ENCODE measurements at regions not wholly inside any gene's neighbourhood (a gene's known extent, or its start where the extent isn't known, plus 50 kb on each side); places are given as distances from the start of the nearest gene placed in this dataset.

DNA sequence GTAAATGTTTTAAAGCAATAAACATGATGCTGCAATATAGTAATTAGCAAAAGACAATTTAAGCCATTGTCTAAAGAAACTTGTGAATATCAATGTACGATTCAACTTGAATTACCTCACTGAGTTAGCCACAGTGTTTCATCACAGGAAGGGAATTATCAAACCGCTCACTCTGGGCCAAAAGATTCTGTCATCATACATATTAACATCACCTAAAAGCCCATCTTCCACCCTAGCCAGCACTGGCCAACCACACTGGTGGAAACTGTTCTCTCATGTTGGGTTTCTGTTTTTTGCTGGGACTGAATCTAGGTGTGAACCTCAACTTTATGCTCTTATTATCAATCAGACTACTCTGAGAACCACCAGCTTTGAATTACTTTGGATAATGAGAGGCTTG lies 497.7 kb upstream of the THBS1 start:
- no peak overlapping the region for H3K4me2 ChIP-seq (ENCODE audit: low read length)
- no peak overlapping the region for H3K4me3 ChIP-seq (ENCODE audit: low read depth, low read length, poor library complexity, severe bottlenecking)
- no peak for DNase-seq (ENCODE audit: low spot score)
- no peaks in the 10 kb centered on the region for H3K79me2 ChIP-seq (ENCODE audit: insufficient read depth, low read depth, low read length)
- H3K9me3 ChIP-seq (ENCODE audit: low read length) = no peaks in the 10 kb centered on the region
- CTCF ChIA-PET (ENCODE audit: unreplicated experiment) = no interaction called here
- POLR2A ChIA-PET = interaction anchor here (0.8 kb wide), 1 partner anchor 451 kb away, joined by 3 read pairs; no protein-coding TSS in a partner anchor
- H3K4me1 ChIP-seq (ENCODE audit: insufficient read depth, low read length, poor library complexity, severe bottlenecking) = no peaks in the 10 kb centered on the region
- intact Hi-C loops (cut with micrococcal nuclease; ENCODE audit: unreplicated experiment) = no loop called here
- TF ChIP-seq, protein P1, sequence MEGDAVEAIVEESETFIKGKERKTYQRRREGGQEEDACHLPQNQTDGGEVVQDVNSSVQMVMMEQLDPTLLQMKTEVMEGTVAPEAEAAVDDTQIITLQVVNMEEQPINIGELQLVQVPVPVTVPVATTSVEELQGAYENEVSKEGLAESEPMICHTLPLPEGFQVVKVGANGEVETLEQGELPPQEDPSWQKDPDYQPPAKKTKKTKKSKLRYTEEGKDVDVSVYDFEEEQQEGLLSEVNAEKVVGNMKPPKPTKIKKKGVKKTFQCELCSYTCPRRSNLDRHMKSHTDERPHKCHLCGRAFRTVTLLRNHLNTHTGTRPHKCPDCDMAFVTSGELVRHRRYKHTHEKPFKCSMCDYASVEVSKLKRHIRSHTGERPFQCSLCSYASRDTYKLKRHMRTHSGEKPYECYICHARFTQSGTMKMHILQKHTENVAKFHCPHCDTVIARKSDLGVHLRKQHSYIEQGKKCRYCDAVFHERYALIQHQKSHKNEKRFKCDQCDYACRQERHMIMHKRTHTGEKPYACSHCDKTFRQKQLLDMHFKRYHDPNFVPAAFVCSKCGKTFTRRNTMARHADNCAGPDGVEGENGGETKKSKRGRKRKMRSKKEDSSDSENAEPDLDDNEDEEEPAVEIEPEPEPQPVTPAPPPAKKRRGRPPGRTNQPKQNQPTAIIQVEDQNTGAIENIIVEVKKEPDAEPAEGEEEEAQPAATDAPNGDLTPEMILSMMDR (conservative IDR thresholded peaks at IDR 0.05; ENCODE audit: low read length) = no peak
- no peak for TF ChIP-seq EZH2phosphoT487 (IDR thresholded peaks at IDR 0.05; ENCODE audit: borderline replicate concordance, low read depth, low read length)
- no peaks in the 10 kb centered on the region for H3K36me3 ChIP-seq (ENCODE audit: insufficient read depth, low read length)
- H2AFZ ChIP-seq (ENCODE audit: low read length) = no peak overlapping the region
- H3K27ac ChIP-seq (ENCODE audit: low read depth, low read length, poor library complexity, severe bottlenecking) = no peak overlapping the region
- no peaks in the 10 kb centered on the region for H4K20me1 ChIP-seq (ENCODE audit: insufficient read depth, low read length)
- no TSS peak for BruUV-seq (replicated peaks)
- H3K9me2 ChIP-seq (ENCODE audit: insufficient read depth, low read length) = no peaks in the 10 kb centered on the region

DNA sequence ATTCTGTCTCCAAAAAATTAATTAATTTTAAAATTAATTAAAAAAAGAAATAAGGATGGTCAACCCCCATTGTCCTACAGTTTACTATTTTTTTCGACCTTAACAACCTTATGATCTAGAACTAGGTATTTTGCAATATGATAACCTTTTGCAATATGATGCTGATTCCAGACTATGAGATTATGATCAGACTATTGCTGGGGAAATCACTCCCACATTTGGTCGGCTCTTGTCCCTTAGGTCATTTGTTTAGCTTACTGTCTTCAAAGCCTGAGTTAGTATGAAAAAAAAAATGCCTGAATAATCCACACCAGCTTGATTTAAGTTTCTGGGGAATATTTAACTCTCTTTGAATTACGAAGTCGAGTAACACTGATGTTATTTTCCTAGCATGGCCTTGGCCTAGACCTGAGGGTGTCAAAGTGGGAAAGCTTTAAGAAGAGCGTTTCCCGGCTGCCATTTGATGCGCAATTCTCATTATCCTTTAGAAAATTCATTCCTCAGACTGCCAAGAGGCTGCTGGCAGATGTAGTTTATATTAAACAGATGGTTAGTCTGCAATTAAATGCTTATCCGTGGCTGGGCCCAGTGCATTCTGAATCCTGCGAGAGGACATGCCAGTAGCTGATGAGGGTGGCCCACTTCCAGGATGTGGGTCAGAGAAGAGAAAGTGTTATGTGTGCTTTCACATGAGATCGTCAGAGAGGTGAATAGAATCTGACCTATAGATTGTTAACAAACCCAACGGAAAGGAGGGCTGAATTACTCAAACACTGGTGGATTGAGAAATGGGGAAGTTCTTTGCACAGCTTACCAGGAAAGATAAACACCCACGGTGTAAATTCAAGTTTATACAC lies 496.0 kb upstream of the THBS1 start:
- no peak for TF ChIP-seq EZH2phosphoT487 (IDR thresholded peaks at IDR 0.05; ENCODE audit: borderline replicate concordance, low read depth, low read length)
- TF ChIP-seq, protein P1 (conservative IDR thresholded peaks at IDR 0.05; ENCODE audit: low read length) = no peak
- Histone ChIP-seq H3K4me2 (ENCODE audit: low read length) (no peak overlapping the region), H2AFZ (ENCODE audit: low read length) (no peak overlapping the region), H3K36me3 (ENCODE audit: insufficient read depth, low read length) (no peaks in the 10 kb centered on the region), H3K4me1 (ENCODE audit: insufficient read depth, low read length, poor library complexity, severe bottlenecking) (no peaks in the 10 kb centered on the region), H3K9me2 (ENCODE audit: insufficient read depth, low read length) (no peaks in the 10 kb centered on the region), H3K4me3 (ENCODE audit: low read depth, low read length, poor library complexity, severe bottlenecking) (no peak overlapping the region), H3K27ac (ENCODE audit: low read depth, low read length, poor library complexity, severe bottlenecking) (no peak overlapping the region), H4K20me1 (ENCODE audit: insufficient read depth, low read length) (no peaks in the 10 kb centered on the region), H3K9me3 (ENCODE audit: low read length) (no peaks in the 10 kb centered on the region), H3K79me2 (ENCODE audit: insufficient read depth, low read depth, low read length) (no peaks in the 10 kb centered on the region)
- POLR2A ChIA-PET = no interaction called here
- CTCF ChIA-PET (ENCODE audit: unreplicated experiment) = no interaction called here
- intact Hi-C loops (cut with micrococcal nuclease; ENCODE audit: unreplicated experiment) = no loop called here
- no TSS peak for BruUV-seq (replicated peaks)
- DNase-seq (ENCODE audit: low spot score) = no peak

DNA sequence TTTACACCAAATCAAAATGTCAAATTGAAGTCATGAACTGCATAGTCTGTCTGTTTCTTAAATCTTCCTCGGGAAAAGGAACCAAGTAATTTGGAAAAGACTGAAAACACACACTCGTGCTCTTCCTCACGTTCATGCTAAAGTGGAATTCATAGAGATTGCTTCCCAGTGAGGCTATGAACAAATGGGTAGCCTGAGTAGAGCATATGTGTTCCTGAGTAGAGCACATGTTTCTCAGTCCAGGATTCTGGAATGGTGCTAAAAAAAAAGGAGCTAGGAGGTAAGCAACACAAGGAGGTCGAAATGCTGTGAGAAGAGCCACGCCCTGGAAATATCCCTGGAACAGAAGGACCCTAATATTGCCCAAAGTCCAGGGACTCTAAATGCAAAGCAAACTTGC lies 494.2 kb upstream of the THBS1 start:
- intact Hi-C loops (cut with micrococcal nuclease; ENCODE audit: unreplicated experiment) = no loop called here
- H3K4me2 ChIP-seq (ENCODE audit: low read length) = no peak overlapping the region
- H3K9me3 ChIP-seq (ENCODE audit: low read length) = no peaks in the 10 kb centered on the region
- POLR2A ChIA-PET = interaction anchor here (0.7 kb wide), 1 partner anchor 348 kb away, joined by 3 read pairs; no protein-coding TSS in a partner anchor
- no peak overlapping the region for H3K4me3 ChIP-seq (ENCODE audit: low read depth, low read length, poor library complexity, severe bottlenecking)
- no TSS peak for BruUV-seq (replicated peaks)
- H3K79me2 ChIP-seq (ENCODE audit: insufficient read depth, low read depth, low read length) = no peaks in the 10 kb centered on the region
- H3K9me2 ChIP-seq (ENCODE audit: insufficient read depth, low read length) = no peaks in the 10 kb centered on the region
- CTCF ChIA-PET (ENCODE audit: unreplicated experiment) = no interaction called here
- H3K36me3 ChIP-seq (ENCODE audit: insufficient read depth, low read length) = no peaks in the 10 kb centered on the region
- no peaks in the 10 kb centered on the region for H4K20me1 ChIP-seq (ENCODE audit: insufficient read depth, low read length)
- H3K4me1 ChIP-seq (ENCODE audit: insufficient read depth, low read length, poor library complexity, severe bottlenecking) = no peaks in the 10 kb centered on the region
- H3K27ac ChIP-seq (ENCODE audit: low read depth, low read length, poor library complexity, severe bottlenecking) = no peak overlapping the region
- TF ChIP-seq, protein P1 (conservative IDR thresholded peaks at IDR 0.05; ENCODE audit: low read length) = no peak
- TF ChIP-seq EZH2phosphoT487 (IDR thresholded peaks at IDR 0.05; ENCODE audit: borderline replicate concordance, low read depth, low read length) = no peak
- H2AFZ ChIP-seq (ENCODE audit: low read length) = no peak overlapping the region
- DNase-seq (ENCODE audit: low spot score) = no peak

Data from OCI-LY7 (cell line).